Neural progenitor cell (in vitro differentiated cells): ENCODE measurements at regions not wholly inside any gene's neighbourhood (a gene's known extent, or its start where the extent isn't known, plus 50 kb on each side); places are given as distances from the start of the nearest gene placed in this dataset.

Experiments used
- CTCF ChIP-seq: fragments of 200-600 bp; sonication (generic); IDR thresholded peaks from 2 replicates; pipeline ENCODE4 v1.5.1; 2017; ENCODE audit warnings: antibody characterized with exemption, mild to moderate bottlenecking
- EZH2phosphoT487 ChIP-seq: fragments of 200-600 bp; sonication (generic); IDR thresholded peaks from 2 replicates; pipeline ENCODE4 v1.6.1; 2017; ENCODE audit warnings: antibody characterized with exemption

- TF ChIP-seq CTCF (no peak), EZH2phosphoT487 (no peak)
Observed at GRCh38 chrX:39399387-39399786, 598.1 kb downstream of the MID1IP1 start.
